Suprapubic skin (tissue), 4 donors: ENCODE measurements at regions not wholly inside any gene's neighbourhood (a gene's known extent, or its start where the extent isn't known, plus 50 kb on each side); places are given as distances from the start of the nearest gene placed in this dataset.
"Not testable (repeated sequence)": the region's sequence is repeated elsewhere in the genome, so short reads cannot be mapped to it uniquely, and the experiment has no call there.

Experiments
- DNase-seq, 2 donors: peaks; one replicate each; pipeline ENCODE4 v3.0.0-alpha.2; 2019; ENCODE audit warnings: low spot score in 2 of 2
- H3K27ac ChIP-seq: fragments of 200-600 bp; sonication (generic); one replicate; pipeline ENCODE4 v1.5.1; 2019
- H3K27me3 ChIP-seq: fragments of 200-600 bp; sonication (generic); one replicate; pipeline ENCODE4 v1.5.1; 2019
- H3K36me3 ChIP-seq: fragments of 200-600 bp; sonication (generic); one replicate; pipeline ENCODE4 v1.5.1; 2019
- H3K4me1 ChIP-seq: fragments of 200-600 bp; sonication (generic); one replicate; pipeline ENCODE4 v1.5.1; 2019
- H3K4me3 ChIP-seq: fragments of 200-600 bp; sonication (generic); one replicate; pipeline ENCODE4 v1.5.1; 2019; ENCODE audit warnings: mild to moderate bottlenecking
- H3K9me3 ChIP-seq: fragments of 200-600 bp; sonication (generic); one replicate; pipeline ENCODE4 v1.5.1; 2019
- CTCF ChIP-seq, 2 donors: fragments of 200-600 bp in 1 of 2; fragments of 450-650 bp in 1 of 2; sonication (generic) in 1 of 2; IDR thresholded peaks; one replicate each; pipeline ENCODE4 v1.5.1; 2016 to 2019; ENCODE audit warnings: antibody characterized with exemption in 2 of 2, mild to moderate bottlenecking in 1 of 2, moderate library complexity in 1 of 2
- EP300 ChIP-seq: sonication (generic); formaldehyde crosslinking; IDR thresholded peaks from one replicate; pipeline ENCODE4 v1.6.1; 2017; ENCODE audit warnings: antibody characterized with exemption
- POLR2A ChIP-seq, 2 donors: fragments of 450-650 bp; IDR thresholded peaks; one replicate each; pipeline ENCODE4 v1.6.1; 2017; ENCODE audit warnings: antibody characterized with exemption in 2 of 2, mild to moderate bottlenecking in 2 of 2, moderate library complexity in 2 of 2
- POLR2AphosphoS5 ChIP-seq, 3 donors: sonication (generic); formaldehyde crosslinking; IDR thresholded peaks; one replicate each; pipeline ENCODE4 v1.6.1; 2017; ENCODE audit warnings: antibody characterized with exemption in 3 of 3
- WGBS: methylation state at CpG from one replicate; pipeline ENCODE4 v1.1.5; 2018; 5-methylcytosine and 5-hydroxymethylcytosine counted together

DNA sequence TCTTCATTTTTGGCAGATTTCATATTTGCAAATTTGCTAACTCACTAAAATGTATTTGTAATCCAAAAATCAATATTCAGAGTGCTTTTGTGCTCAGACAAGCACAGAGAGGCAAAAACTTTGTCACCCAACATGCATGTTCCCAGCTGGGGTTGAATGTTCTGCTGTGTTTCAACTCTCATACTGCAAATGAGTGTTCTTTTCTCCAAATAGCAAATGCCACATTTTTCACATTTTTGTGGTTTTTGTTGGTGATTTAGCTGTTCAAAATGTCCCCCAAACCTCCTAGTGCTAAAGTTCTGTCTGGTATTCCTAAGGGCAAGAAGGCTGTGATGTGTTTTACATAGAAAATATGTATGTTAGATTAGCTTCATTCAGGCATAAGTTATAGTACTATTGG lies 87.3 kb upstream of the PCSK5 start:
- Histone ChIP-seq H3K36me3 (no peaks in the 10 kb centered on the region), H3K4me1 (no peaks in the 10 kb centered on the region), H3K9me3 (no peaks in the 10 kb centered on the region), H3K27me3 (no peaks in the 10 kb centered on the region), H3K4me3 (no peak overlapping the region), H3K27ac (no peak overlapping the region)
- no peak for DNase-seq
- no peak for TF ChIP-seq EP300
- no peak for TF ChIP-seq POLR2A (IDR thresholded peaks at IDR 0.05)
- TF ChIP-seq POLR2AphosphoS5 (IDR thresholded peaks at IDR 0.05): no peak
- no peak for TF ChIP-seq CTCF (IDR thresholded peaks at IDR 0.05)

DNA sequence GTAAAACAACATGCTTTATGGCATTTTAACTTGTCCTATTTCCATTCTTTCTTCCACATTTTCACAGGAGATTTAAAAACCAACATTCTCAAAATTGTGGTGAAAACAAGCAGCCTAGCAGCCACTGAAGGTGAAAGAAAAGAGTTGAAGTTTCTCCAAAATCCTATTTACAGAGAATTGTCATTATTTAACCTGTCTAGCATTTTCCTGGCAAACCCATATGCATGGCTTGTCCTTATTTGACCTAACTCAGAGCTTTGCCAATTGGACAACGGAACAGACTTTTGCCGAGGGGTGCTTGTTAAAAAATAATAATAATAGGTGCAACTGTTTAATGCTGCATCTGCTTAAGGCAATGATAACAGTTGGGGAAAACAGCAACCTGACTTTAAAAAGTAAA lies 80.4 kb upstream of the PCSK5 start:
- Histone ChIP-seq H3K4me1 (no peaks in the 10 kb centered on the region), H3K9me3 (no peaks in the 10 kb centered on the region), H3K36me3 (no peaks in the 10 kb centered on the region), H3K27me3 (no peaks in the 10 kb centered on the region), H3K27ac (no peak overlapping the region), H3K4me3 (no peak overlapping the region)
- WGBS: 60% methylated on average over 2 of the region's 2 CpGs
- TF ChIP-seq CTCF (IDR thresholded peaks at IDR 0.05) (no peak), EP300 (no peak), POLR2AphosphoS5 (IDR thresholded peaks at IDR 0.05) (no peak), POLR2A (IDR thresholded peaks at IDR 0.05) (no peak)
- DNase-seq: no peak

GRCh38 chr9:75811692-75812091 lies 78.8 kb upstream of the PCSK5 start:
- no peak for DNase-seq
- no peak overlapping the region for H3K27ac ChIP-seq
- H3K27me3 ChIP-seq: no peaks in the 10 kb centered on the region
- H3K4me1 ChIP-seq: no peaks in the 10 kb centered on the region
- H3K4me3 ChIP-seq: no peak overlapping the region
- no peaks in the 10 kb centered on the region for H3K36me3 ChIP-seq
- peaks cover 5% of the 10 kb centered on the region for H3K9me3 ChIP-seq
- TF ChIP-seq CTCF (IDR thresholded peaks at IDR 0.05) (no peak), POLR2A (IDR thresholded peaks at IDR 0.05) (no peak), POLR2AphosphoS5 (IDR thresholded peaks at IDR 0.05) (no peak), EP300 (no peak)

DNA sequence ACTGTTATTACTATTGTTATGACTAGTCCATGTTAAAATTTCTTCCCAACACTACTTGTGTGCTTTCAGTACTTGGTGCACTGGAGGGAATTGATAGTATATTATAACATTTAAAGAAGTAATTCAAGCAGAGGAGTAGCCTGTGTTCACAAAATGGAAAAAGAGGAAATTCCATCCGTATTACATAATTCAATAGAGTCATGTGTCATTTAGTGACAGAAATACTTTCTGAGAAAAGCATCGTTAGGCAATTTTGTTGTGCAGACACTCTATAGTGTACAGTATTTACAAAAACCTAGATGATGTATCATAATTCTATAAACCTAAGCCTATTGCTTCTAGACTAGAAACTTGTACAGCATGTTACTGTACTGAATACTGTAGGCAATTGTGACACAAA lies 78.3 kb upstream of the PCSK5 start:
- Histone ChIP-seq H3K4me1 (no peaks in the 10 kb centered on the region), H3K9me3 (peaks cover 7% of the 10 kb centered on the region), H3K36me3 (no peaks in the 10 kb centered on the region), H3K27me3 (no peaks in the 10 kb centered on the region), H3K27ac (no peak overlapping the region), H3K4me3 (no peak overlapping the region)
- no peak for TF ChIP-seq CTCF (IDR thresholded peaks at IDR 0.05)
- no peak for TF ChIP-seq POLR2A (IDR thresholded peaks at IDR 0.05)
- no peak for TF ChIP-seq EP300
- TF ChIP-seq POLR2AphosphoS5 (IDR thresholded peaks at IDR 0.05): no peak
- 66% methylated on average over 2 of the region's 2 CpGs for WGBS
- no peak for DNase-seq

- no peaks in the 10 kb centered on the region for H3K36me3 ChIP-seq
- no peak for DNase-seq
- peaks cover 7% of the 10 kb centered on the region for H3K9me3 ChIP-seq
- H3K27me3 ChIP-seq: no peaks in the 10 kb centered on the region
- H3K27ac ChIP-seq: no peak overlapping the region
- no peak overlapping the region for H3K4me3 ChIP-seq
- no peaks in the 10 kb centered on the region for H3K4me1 ChIP-seq
- no peak for TF ChIP-seq POLR2AphosphoS5 (IDR thresholded peaks at IDR 0.05)
- no peak for TF ChIP-seq EP300
- TF ChIP-seq POLR2A (IDR thresholded peaks at IDR 0.05): no peak
- no peak for TF ChIP-seq CTCF (IDR thresholded peaks at IDR 0.05)
Measured at GRCh38 chr9:75814667-75815066, 75.8 kb upstream of the PCSK5 start.

- H3K27me3 ChIP-seq, H3K4me3 ChIP-seq, H3K27ac ChIP-seq, H3K4me1 ChIP-seq, H3K9me3 ChIP-seq, H3K36me3 ChIP-seq, DNase-seq: not testable (repeated sequence)
- WGBS: 92% methylated on average over 2 of the region's 2 CpGs
Measured at GRCh38 chr9:75820471-75821115, 69.9 kb upstream of the PCSK5 start.
